ENCODE measurements at regions not wholly inside any gene's neighbourhood (a gene's known extent, or its start where the extent isn't known, plus 50 kb on each side); places are given as distances from the start of the nearest gene placed in this dataset.
"Not testable (repeated sequence)": the region's sequence is repeated elsewhere in the genome, so short reads cannot be mapped to it uniquely, and the experiment has no call there.

DNA sequence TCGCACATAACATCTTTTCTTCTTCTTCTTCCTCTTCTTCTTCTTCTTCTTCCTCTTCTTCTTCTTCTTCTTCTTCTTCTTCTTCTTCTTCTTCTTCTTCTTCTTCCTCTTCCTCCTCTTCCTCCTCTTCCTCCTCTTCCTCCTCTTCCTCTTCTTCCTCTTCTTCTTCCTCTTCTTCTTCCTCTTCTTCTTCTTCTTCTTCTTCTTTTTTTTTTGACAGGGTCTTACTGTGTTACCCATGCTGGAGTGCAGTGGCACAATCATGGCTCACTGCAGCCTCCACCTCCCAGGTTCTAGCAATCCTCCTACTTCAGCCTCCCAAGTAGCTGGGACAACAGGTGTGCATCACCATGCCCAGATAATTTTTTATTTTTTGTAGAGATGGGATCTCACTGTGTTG is 151.0 kb upstream of the HS3ST2 start:
- TF ChIP-seq, protein P1, sequence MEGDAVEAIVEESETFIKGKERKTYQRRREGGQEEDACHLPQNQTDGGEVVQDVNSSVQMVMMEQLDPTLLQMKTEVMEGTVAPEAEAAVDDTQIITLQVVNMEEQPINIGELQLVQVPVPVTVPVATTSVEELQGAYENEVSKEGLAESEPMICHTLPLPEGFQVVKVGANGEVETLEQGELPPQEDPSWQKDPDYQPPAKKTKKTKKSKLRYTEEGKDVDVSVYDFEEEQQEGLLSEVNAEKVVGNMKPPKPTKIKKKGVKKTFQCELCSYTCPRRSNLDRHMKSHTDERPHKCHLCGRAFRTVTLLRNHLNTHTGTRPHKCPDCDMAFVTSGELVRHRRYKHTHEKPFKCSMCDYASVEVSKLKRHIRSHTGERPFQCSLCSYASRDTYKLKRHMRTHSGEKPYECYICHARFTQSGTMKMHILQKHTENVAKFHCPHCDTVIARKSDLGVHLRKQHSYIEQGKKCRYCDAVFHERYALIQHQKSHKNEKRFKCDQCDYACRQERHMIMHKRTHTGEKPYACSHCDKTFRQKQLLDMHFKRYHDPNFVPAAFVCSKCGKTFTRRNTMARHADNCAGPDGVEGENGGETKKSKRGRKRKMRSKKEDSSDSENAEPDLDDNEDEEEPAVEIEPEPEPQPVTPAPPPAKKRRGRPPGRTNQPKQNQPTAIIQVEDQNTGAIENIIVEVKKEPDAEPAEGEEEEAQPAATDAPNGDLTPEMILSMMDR (IDR thresholded peaks at IDR 0.05): not testable (repeated sequence)
- not testable (repeated sequence) for TF ChIP-seq POLR2A (IDR thresholded peaks at IDR 0.05)

All from right lobe of liver (tissue), 4 donors.